ENCODE measurements at regions not wholly inside any gene's neighbourhood (a gene's known extent, or its start where the extent isn't known, plus 50 kb on each side); places are given as distances from the start of the nearest gene placed in this dataset.

GRCh38 chr4:174036111-174036510 is 247.4 kb downstream of the FBXO8 start:
- TF ChIP-seq, protein P1, sequence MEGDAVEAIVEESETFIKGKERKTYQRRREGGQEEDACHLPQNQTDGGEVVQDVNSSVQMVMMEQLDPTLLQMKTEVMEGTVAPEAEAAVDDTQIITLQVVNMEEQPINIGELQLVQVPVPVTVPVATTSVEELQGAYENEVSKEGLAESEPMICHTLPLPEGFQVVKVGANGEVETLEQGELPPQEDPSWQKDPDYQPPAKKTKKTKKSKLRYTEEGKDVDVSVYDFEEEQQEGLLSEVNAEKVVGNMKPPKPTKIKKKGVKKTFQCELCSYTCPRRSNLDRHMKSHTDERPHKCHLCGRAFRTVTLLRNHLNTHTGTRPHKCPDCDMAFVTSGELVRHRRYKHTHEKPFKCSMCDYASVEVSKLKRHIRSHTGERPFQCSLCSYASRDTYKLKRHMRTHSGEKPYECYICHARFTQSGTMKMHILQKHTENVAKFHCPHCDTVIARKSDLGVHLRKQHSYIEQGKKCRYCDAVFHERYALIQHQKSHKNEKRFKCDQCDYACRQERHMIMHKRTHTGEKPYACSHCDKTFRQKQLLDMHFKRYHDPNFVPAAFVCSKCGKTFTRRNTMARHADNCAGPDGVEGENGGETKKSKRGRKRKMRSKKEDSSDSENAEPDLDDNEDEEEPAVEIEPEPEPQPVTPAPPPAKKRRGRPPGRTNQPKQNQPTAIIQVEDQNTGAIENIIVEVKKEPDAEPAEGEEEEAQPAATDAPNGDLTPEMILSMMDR (IDR thresholded peaks at IDR 0.05): no peak
- TF ChIP-seq POLR2A (IDR thresholded peaks at IDR 0.05) (no peak), POLR2AphosphoS5 (IDR thresholded peaks at IDR 0.05) (no peak), EP300 (IDR thresholded peaks at IDR 0.05) (no peak)
